Smooth muscle cell (in vitro differentiated cells): ENCODE measurements at regions not wholly inside any gene's neighbourhood (a gene's known extent, or its start where the extent isn't known, plus 50 kb on each side); places are given as distances from the start of the nearest gene placed in this dataset.

Experiments used
- DNase-seq: peaks from one replicate; lab custom pipeline; 2025; ENCODE audit not compliant: unreplicated experiment; lab: John Stamatoyannopoulos, UW
- H2AFZ ChIP-seq: fragments of 200-600 bp; sonication (generic); 2 replicates; pipeline ENCODE4 v1.6.0; 2016; ENCODE audit warnings: antibody characterized with exemption, low read depth, mild to moderate bottlenecking
- H3F3A ChIP-seq: fragments of 200-600 bp; sonication (generic); 2 replicates; pipeline ENCODE4 v1.6.0; 2017; ENCODE audit warnings: antibody characterized with exemption, low read depth
- H3K27ac ChIP-seq: fragments of 200-600 bp; sonication (generic); 2 replicates; pipeline ENCODE4 v1.5.1; 2016; ENCODE audit warnings: low read depth, mild to moderate bottlenecking
- H3K27me3 ChIP-seq: fragments of 200-600 bp; sonication (generic); 2 replicates; pipeline ENCODE4 v1.6.1; 2016; ENCODE audit warnings: low read depth, mild to moderate bottlenecking
- H3K36me3 ChIP-seq: fragments of 200-600 bp; sonication (generic); 2 replicates; pipeline ENCODE4 v1.5.1; 2016; ENCODE audit warnings: low read depth
- H3K4me1 ChIP-seq: fragments of 200-600 bp; sonication (generic); 2 replicates; pipeline ENCODE4 v1.5.1; 2016; ENCODE audit warnings: low read depth
- H3K4me2 ChIP-seq: fragments of 200-600 bp; sonication (generic); 2 replicates; pipeline ENCODE4 v1.6.0; 2016; ENCODE audit warnings: mild to moderate bottlenecking
- H3K4me3 ChIP-seq: fragments of 200-600 bp; sonication (generic); 2 replicates; pipeline ENCODE4 v1.5.1; 2016; ENCODE audit warnings: mild to moderate bottlenecking
- H3K79me2 ChIP-seq: fragments of 200-600 bp; sonication (generic); 2 replicates; pipeline ENCODE4 v1.6.0; 2016; ENCODE audit warnings: low read depth, mild to moderate bottlenecking
- H3K9ac ChIP-seq: fragments of 200-600 bp; sonication (generic); 2 replicates; pipeline ENCODE4 v1.6.0; 2016; ENCODE audit warnings: low read depth
- H3K9me3 ChIP-seq: fragments of 200-600 bp; sonication (generic); replicated peaks from 2 replicates; pipeline ENCODE4 v1.5.1; 2016; ENCODE audit warnings: low read depth
- H4K20me1 ChIP-seq: fragments of 200-600 bp; sonication (generic); 2 replicates; pipeline ENCODE4 v1.6.0; 2016; ENCODE audit warnings: low read depth
- WGBS: methylation state at CpG from one replicate; pipeline ENCODE4 v1.1.7; 2016; ENCODE audit warnings: low lambda C conversion rate; 5-methylcytosine and 5-hydroxymethylcytosine counted together
- TF ChIP-seq, protein P1 (sequence below): fragments of 200-600 bp; sonication (generic); IDR thresholded peaks from 2 replicates; pipeline ENCODE4 v1.5.1; 2017; ENCODE audit warnings: borderline replicate concordance, mild to moderate bottlenecking, antibody characterized with exemption; ENCODE audit not compliant: insufficient read depth, poor library complexity, severe bottlenecking

DNA sequence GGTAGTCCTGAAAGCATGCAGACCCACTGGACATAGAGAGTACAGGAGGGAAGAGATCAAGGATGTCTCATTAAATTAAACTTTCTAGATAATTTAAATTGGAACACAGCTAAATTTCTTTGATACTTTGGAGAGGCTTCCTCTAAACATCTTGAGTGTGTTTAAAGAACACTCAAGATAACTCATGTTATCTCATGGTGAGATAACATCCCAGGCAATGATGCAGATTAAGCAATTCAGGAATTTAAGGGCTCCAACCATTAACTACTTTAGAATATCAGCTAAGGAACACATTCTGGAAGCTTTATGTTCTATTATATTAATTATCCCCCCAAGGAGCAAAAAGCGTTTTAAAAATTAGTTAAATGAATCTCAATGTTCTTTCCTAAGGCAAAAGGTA, 289.2 kb upstream of the RUNX1 start:
- TF ChIP-seq, protein P1, sequence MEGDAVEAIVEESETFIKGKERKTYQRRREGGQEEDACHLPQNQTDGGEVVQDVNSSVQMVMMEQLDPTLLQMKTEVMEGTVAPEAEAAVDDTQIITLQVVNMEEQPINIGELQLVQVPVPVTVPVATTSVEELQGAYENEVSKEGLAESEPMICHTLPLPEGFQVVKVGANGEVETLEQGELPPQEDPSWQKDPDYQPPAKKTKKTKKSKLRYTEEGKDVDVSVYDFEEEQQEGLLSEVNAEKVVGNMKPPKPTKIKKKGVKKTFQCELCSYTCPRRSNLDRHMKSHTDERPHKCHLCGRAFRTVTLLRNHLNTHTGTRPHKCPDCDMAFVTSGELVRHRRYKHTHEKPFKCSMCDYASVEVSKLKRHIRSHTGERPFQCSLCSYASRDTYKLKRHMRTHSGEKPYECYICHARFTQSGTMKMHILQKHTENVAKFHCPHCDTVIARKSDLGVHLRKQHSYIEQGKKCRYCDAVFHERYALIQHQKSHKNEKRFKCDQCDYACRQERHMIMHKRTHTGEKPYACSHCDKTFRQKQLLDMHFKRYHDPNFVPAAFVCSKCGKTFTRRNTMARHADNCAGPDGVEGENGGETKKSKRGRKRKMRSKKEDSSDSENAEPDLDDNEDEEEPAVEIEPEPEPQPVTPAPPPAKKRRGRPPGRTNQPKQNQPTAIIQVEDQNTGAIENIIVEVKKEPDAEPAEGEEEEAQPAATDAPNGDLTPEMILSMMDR, result no peak
- DNase-seq, result no peak
- H3K27ac ChIP-seq, result no peak overlapping the region
- H3K9me3 ChIP-seq, result no peaks in the 10 kb centered on the region
- WGBS, result 78% methylated on average over 1 of the region's 1 CpG
- H3K4me3 ChIP-seq, result no peak overlapping the region
- no peaks in the 10 kb centered on the region for H4K20me1 ChIP-seq
- H2AFZ ChIP-seq, result no peak overlapping the region
- no peak overlapping the region for H3K4me2 ChIP-seq
- H3K9ac ChIP-seq, result no peak overlapping the region
- H3K27me3 ChIP-seq, result no peaks in the 10 kb centered on the region
- peaks cover 4% of the 10 kb centered on the region for H3F3A ChIP-seq
- H3K4me1 ChIP-seq, result no peaks in the 10 kb centered on the region
- H3K79me2 ChIP-seq, result no peaks in the 10 kb centered on the region
- no peaks in the 10 kb centered on the region for H3K36me3 ChIP-seq

DNA sequence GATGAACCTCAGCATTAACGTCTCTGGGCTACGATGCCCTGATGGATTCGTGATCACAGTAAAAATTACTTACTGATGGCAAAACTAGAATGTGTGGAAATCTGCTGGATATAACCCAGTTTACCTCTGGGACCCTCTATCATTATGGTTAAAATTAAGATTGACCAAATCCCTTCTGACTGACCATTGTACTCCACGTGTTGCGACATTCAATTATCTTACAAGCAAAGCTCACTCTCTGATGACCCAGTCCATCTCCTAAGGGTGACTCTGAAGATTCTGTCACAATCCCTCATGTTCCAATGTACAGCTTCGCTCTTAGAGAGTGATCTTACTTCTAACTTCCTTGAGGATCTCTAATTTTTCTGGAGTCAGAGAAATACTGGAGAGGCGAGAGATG, 288.5 kb upstream of the RUNX1 start:
- H3K9me3 ChIP-seq, result no peaks in the 10 kb centered on the region
- no peak overlapping the region for H3K9ac ChIP-seq
- no peak overlapping the region for H3K27ac ChIP-seq
- no peaks in the 10 kb centered on the region for H3K79me2 ChIP-seq
- 96% methylated on average over 7 of the region's 7 CpGs for WGBS
- no peak for DNase-seq
- H3K4me1 ChIP-seq, result no peaks in the 10 kb centered on the region
- H3F3A ChIP-seq, result no peaks in the 10 kb centered on the region
- no peak overlapping the region for H3K4me3 ChIP-seq
- H2AFZ ChIP-seq, result no peak overlapping the region
- H3K36me3 ChIP-seq, result no peaks in the 10 kb centered on the region
- no peaks in the 10 kb centered on the region for H3K27me3 ChIP-seq
- no peaks in the 10 kb centered on the region for H4K20me1 ChIP-seq
- TF ChIP-seq, protein P1, result no peak
- no peak overlapping the region for H3K4me2 ChIP-seq

DNA sequence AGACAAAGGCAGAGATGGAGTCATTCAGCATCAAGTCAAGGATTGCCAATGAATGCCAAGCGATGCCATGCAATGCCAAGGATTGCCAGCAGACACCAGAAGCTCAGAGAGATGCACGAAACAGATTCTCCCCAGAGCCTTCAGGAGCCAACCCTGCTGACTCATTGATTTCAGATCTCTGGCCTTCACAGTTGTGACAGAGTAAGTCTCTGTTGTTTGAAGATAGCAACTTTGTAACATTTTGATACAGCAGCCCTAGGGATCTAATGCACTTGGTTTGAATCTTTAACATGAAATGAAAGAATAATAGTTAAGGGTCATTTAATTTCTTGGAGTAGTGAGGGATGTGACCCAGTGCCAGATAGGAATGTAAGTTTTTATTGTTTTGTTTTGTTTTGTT, 287.4 kb upstream of the RUNX1 start:
- H3K4me3 ChIP-seq, result no peak overlapping the region
- no peak overlapping the region for H3K4me2 ChIP-seq
- no peak overlapping the region for H3K27ac ChIP-seq
- TF ChIP-seq, protein P1, result no peak
- no peak overlapping the region for H3K9ac ChIP-seq
- H3K4me1 ChIP-seq, result no peaks in the 10 kb centered on the region
- DNase-seq, result no peak
- no peaks in the 10 kb centered on the region for H3K36me3 ChIP-seq
- no peaks in the 10 kb centered on the region for H4K20me1 ChIP-seq
- H3K27me3 ChIP-seq, result no peaks in the 10 kb centered on the region
- H3K79me2 ChIP-seq, result no peaks in the 10 kb centered on the region
- 62% methylated on average over 2 of the region's 2 CpGs for WGBS
- no peak overlapping the region for H2AFZ ChIP-seq
- no peaks in the 10 kb centered on the region for H3F3A ChIP-seq
- H3K9me3 ChIP-seq, result no peaks in the 10 kb centered on the region

DNA sequence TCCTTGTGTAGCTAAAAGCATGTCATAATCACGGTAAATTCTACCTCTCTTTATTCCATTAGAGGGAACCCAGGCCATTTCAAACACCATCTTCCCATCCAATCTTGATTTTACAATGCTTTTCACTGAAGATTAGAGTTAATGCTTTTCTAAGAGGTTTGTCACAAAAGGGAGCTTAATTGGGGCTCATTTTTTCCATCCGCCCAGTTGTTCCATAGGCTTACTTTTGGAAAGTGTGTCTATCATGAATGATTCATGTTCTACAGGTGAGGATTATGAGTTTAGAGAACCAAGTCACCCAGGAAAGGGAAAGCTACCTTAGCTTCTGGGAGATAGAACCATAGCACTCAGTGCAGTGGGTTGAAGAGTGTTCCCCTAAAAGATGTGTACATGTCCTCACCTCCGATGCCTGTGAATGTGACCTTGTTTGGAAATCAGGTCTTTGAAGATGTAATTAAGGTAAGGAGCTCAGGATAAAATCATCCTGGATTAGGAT, 286.9 kb upstream of the RUNX1 start:
- Histone ChIP-seq H3K4me3 (no peak overlapping the region), H3K79me2 (no peaks in the 10 kb centered on the region), H3K9ac (no peak overlapping the region), H3F3A (no peaks in the 10 kb centered on the region), H3K9me3 (no peaks in the 10 kb centered on the region), H3K27ac (no peak overlapping the region), H3K4me1 (no peaks in the 10 kb centered on the region), H3K36me3 (no peaks in the 10 kb centered on the region), H2AFZ (no peak overlapping the region), H3K4me2 (no peak overlapping the region), H3K27me3 (no peaks in the 10 kb centered on the region), H4K20me1 (no peaks in the 10 kb centered on the region)
- no peak for DNase-seq
- TF ChIP-seq, protein P1, result no peak
- WGBS, result 95% methylated on average over 3 of the region's 3 CpGs
